Fibroblast of pulmonary artery (primary cell): ENCODE measurements at regions not wholly inside any gene's neighbourhood (a gene's known extent, or its start where the extent isn't known, plus 50 kb on each side); places are given as distances from the start of the nearest gene placed in this dataset.
A peak's percentile ranks its signal among the peaks of the same experiment; 100 is the strongest.

Experiments
- DNase-seq: peaks from one replicate; pipeline ENCODE4 v3.0.0-alpha.2; 2010; ENCODE audit warnings: low read depth
- H3K4me3 ChIP-seq: replicated peaks from 2 replicates; pipeline ENCODE4 v1.5.1; 2011; ENCODE audit warnings: low read depth, mild to moderate bottlenecking, control low read depth, low read length, moderate library complexity
- TF ChIP-seq, protein P1 (sequence below): IDR thresholded peaks from 2 replicates; pipeline ENCODE4 v1.5.1; 2011; ENCODE audit warnings: mild to moderate bottlenecking, control low read depth, low read length, inconsistent platforms; ENCODE audit errors: missing control alignments

DNA sequence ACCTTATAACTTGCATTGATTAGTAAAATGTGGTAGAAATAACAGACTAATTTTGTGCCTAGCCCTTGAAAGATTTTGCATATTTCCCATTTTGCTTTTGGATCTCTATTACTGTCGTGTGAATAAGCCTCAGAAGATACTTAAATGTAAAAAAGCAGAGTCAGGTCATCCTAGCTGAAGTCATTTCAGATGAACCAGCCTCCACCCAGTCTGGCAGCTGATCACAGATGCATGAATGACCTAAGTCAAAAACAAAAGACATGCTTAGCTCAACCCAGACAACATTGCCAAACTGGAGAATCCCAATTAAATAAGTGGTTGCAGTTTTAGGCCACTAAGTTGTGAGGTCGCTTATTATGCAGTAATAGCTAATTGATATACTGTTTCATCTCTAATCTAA, 349.9 kb downstream of the C12orf50 start:
- no peak for DNase-seq
- H3K4me3 ChIP-seq = no peak overlapping the region
- TF ChIP-seq, protein P1, sequence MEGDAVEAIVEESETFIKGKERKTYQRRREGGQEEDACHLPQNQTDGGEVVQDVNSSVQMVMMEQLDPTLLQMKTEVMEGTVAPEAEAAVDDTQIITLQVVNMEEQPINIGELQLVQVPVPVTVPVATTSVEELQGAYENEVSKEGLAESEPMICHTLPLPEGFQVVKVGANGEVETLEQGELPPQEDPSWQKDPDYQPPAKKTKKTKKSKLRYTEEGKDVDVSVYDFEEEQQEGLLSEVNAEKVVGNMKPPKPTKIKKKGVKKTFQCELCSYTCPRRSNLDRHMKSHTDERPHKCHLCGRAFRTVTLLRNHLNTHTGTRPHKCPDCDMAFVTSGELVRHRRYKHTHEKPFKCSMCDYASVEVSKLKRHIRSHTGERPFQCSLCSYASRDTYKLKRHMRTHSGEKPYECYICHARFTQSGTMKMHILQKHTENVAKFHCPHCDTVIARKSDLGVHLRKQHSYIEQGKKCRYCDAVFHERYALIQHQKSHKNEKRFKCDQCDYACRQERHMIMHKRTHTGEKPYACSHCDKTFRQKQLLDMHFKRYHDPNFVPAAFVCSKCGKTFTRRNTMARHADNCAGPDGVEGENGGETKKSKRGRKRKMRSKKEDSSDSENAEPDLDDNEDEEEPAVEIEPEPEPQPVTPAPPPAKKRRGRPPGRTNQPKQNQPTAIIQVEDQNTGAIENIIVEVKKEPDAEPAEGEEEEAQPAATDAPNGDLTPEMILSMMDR = no peak

DNA sequence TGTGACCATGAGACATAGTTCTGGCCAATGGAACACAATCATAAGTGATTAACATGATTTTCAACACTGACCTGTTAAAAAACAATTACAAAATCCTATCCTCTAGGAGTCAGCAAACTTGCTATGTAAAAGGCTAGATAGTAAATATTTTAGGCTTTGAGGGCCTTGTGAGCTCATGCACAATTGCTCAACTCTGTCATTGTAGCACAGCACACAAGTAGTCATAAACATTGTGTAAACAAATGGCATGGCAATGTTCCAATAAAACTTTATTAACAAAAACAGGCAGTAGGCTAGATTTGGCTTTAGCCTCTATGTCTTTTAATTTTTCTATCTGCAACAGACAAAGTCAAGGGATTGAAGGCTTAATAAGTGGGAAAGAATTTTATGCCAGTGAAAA, 350.7 kb downstream of the C12orf50 start:
- DNase-seq = peak; percentile 78
- no peak overlapping the region for H3K4me3 ChIP-seq
- TF ChIP-seq, protein P1 = no peak

DNA sequence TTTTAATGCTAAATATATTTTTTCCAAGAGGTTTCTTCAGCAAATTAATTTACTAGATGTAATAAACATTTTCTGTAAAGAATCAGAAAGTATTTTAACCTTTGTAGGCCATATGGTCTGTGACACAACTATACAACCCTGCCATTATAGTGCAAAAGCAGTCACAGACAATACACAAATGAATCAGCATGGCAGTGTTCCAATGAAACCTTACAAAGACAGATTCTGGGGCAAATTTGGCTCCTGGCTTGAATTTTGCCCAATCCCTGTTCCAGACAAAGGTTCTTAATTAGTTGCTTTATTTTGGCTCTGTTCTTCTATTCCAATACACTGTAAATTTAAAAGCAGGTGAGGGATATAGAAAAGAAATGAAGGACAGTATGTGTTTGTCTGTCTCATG, 352.5 kb downstream of the C12orf50 start:
- DNase-seq = peak; percentile 50
- TF ChIP-seq, protein P1 = no peak
- H3K4me3 ChIP-seq = no peak overlapping the region

DNA sequence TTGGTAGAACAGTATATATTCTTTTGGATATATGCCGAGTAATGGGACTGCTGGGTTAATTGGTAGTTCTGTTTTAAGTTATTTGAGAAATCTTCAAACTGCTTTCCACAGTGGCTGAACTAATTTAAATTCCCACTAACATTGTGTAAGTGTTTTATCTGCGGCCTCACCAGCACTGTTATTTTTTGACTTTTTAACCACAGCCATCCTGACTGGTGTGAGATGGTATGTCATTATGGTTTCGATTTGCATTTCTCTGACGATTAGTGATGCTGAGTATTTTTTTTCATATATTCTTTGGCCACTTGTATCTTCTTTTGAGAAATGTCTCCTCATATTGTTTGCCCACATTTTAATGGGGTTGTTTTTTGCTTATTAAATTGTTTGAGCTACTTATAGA, 357.4 kb downstream of the C12orf50 start:
- no peak for DNase-seq
- TF ChIP-seq, protein P1 = no peak

DNA sequence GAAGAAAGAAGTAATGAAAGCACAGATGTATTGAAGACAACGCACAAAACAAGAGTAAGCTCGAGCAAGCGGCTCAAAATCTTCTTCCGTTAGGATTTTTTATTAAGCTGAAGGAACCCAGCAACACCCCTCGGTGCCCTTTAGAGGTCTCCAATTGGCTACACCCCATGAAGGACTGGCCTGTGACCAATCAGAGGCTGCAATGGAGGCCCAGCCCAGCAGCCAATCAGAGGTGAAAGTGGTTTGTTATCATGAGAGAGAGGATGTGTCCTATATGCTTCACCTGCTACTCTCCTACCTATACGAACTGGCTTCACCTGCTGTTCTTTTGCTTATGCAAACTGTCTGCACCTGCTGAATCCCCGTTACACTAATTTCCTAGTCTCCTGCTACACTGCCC, 358.8 kb downstream of the C12orf50 start:
- H3K4me3 ChIP-seq = no peak overlapping the region
- no peak for DNase-seq
- TF ChIP-seq, protein P1 = no peak

More for the DNA sequence above, 357.4 kb downstream of the C12orf50 start:
- no peak overlapping the region for H3K4me3 ChIP-seq

DNA sequence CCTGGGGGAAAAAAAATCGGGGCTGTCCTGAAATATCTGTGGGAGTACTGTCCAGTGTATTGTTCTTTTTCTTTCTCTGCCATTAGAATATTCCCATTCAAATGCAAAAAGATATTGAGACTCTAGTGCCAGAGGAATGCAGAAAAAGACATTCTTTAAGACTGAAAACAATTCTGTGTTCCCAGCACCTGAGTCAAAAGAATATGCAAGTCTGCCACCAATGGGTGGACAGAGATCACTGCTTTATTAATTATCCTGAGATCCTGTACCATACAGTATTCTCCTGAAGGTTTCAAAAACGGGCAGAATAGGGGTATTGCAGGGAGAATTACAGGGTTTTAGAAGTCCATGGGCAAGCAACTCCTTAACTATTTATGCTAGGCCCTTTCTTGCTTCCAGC, 361.8 kb downstream of the C12orf50 start:
- peak; percentile 84 for DNase-seq
- H3K4me3 ChIP-seq = no peak overlapping the region
- TF ChIP-seq, protein P1 = peak; percentile 54

DNA sequence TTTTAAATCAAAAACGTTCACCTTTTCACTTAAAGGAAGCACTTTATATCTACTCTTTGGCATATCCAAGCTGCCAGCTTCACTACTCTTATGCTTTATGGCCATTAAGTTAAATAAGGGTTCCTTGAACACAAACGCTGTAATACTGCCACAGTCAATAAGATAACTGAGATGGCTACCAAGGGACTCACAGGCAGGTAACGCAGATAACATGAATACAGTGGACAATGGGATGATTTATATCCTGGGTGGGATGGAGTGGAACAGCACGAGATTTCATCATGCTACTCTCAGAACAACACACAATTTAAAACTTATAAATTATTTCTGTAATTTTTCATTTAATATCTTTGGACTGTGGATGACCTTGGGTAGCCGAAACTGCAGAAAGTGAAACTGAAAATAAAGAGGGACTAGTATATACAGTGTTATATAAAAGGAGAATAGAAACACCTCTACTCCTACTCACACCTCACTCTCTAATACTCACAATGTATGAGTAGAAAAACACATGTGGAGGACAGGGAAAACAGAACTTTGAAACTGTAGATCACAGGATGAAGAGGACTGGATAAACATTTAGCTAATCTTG, 367.3 kb downstream of the C12orf50 start:
- DNase-seq = no peak
- H3K4me3 ChIP-seq = peak overlapping the region; percentile 27
- TF ChIP-seq, protein P1 = no peak
